ENCODE measurements at regions not wholly inside any gene's neighbourhood (a gene's known extent, or its start where the extent isn't known, plus 50 kb on each side); places are given as distances from the start of the nearest gene placed in this dataset.

DNA sequence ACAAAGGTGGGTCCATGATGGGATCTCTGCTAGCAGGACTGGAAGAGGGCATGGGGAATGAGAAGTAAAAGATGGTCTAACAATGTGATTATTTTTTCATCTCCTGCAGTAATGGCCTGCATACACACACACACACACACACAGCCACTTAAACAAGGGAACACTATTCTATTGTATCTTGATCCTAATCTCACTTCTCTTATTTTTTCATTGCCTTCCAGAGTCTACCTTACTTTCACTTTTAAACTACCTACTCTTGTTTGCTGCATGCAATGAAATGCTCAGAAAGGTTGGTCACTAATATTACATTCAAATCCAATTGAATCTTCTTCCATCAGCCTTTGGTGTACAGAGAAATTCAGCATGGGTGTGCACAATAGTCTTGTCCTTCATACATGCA is 853.8 kb downstream of the IGSF11 start:
- no peak overlapping the region for H3K27ac Mint-ChIP-seq
- no peaks in the 10 kb centered on the region for H3K4me1 Mint-ChIP-seq (ENCODE audit: low read depth)
- H3K27me3 Mint-ChIP-seq = no peaks in the 10 kb centered on the region
- no peak for DNase-seq
- H3K9me3 Mint-ChIP-seq = peaks cover 13% of the 10 kb centered on the region
- no peak overlapping the region for H3K4me3 Mint-ChIP-seq
- H3K36me3 Mint-ChIP-seq (ENCODE audit: low read depth) = no peaks in the 10 kb centered on the region

DNA sequence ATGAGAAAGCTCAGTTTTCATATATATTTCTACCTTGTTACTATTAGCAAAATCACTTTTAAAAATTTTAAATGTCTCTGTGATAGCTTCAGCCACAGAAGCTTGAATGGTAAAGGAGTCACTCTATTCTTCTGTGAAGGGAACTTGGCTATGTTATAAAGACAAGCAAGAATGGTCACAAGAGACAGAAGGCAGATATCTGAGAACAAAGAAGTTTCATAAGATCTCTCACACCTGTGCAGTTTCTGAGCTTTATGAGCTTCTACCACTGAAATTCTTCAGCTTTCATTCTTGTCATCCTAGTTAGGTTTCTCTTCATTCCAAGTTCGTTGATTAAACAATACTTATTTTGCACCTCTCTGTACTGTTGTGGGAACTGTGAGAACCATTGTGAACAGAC is 853.4 kb downstream of the IGSF11 start:
- no peaks in the 10 kb centered on the region for H3K36me3 Mint-ChIP-seq (ENCODE audit: low read depth)
- DNase-seq = no peak
- no peak overlapping the region for H3K4me3 Mint-ChIP-seq
- H3K9me3 Mint-ChIP-seq = peaks cover 13% of the 10 kb centered on the region
- H3K4me1 Mint-ChIP-seq (ENCODE audit: low read depth) = no peaks in the 10 kb centered on the region
- H3K27ac Mint-ChIP-seq = no peak overlapping the region
- no peaks in the 10 kb centered on the region for H3K27me3 Mint-ChIP-seq

DNA sequence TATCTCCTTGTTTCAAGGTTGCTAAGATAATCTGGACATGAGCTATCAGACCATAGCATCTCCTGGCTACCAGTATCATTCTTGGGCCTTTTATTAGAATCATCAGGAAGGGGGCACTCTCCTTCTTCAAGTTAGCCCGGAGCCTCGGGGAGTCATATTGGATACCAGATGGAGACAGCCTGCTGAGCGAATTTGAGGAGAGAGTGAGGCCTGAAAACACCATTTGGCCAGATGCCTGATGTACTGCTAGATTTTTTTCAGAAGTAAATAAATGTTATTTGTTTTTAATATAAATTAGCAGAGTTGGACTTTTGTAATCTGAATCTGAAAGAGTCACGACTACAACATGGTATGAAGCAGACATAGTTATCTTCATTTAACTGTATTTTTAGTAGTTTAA is 848.6 kb downstream of the IGSF11 start:
- no peaks in the 10 kb centered on the region for H3K27me3 Mint-ChIP-seq
- no peaks in the 10 kb centered on the region for H3K36me3 Mint-ChIP-seq (ENCODE audit: low read depth)
- H3K9me3 Mint-ChIP-seq = peaks cover 14% of the 10 kb centered on the region
- DNase-seq = no peak
- H3K4me1 Mint-ChIP-seq (ENCODE audit: low read depth) = no peaks in the 10 kb centered on the region
- H3K27ac Mint-ChIP-seq = no peak overlapping the region
- H3K4me3 Mint-ChIP-seq = no peak overlapping the region

DNA sequence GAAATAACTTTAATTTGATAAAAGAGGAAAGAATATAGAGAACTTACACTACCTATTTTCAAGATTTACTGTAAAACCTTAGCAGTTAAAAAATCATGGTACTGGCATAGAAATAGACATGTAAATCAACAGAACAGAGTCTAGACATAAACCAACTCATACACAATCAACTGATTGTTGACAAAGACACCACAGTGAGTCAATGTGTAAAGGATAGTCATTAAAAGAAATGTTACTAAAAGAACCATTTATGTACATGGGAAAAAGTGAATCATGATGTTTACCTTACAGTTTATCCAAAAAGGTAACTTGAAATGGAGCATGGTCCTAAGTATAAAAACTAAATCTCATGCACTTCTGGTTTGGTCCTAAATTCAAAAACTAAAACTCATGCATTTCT is 847.4 kb downstream of the IGSF11 start:
- Mint-ChIP-seq H3K27me3 (no peaks in the 10 kb centered on the region), H3K9me3 (peaks cover 17% of the 10 kb centered on the region), H3K27ac (no peak overlapping the region), H3K36me3 (ENCODE audit: low read depth) (no peaks in the 10 kb centered on the region), H3K4me3 (no peak overlapping the region), H3K4me1 (ENCODE audit: low read depth) (no peaks in the 10 kb centered on the region)
- DNase-seq = no peak

DNA sequence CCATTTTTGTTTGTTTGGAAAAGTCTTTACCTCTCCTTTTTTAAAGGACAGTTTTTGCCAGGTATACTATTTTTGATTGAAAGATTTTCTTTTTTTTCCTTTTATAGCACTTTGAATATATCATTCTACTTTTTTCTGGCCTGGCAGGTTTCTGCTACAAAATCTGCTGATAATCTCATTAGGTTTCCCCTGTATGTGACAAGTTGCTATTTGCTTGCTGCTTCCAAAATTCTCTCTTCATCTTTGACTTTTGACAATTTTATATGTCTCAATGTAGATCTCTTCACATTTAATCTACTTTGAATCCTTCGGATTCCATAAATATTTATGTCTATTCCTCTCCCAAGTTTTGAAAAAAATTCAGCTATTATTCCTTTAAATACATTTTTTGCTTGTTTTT is 838.5 kb downstream of the IGSF11 start:
- Mint-ChIP-seq H3K4me3 (no peak overlapping the region), H3K9me3 (peaks cover 42% of the 10 kb centered on the region), H3K36me3 (ENCODE audit: low read depth) (no peaks in the 10 kb centered on the region), H3K27ac (no peak overlapping the region), H3K27me3 (no peaks in the 10 kb centered on the region), H3K4me1 (ENCODE audit: low read depth) (no peaks in the 10 kb centered on the region)
- no peak for DNase-seq

DNA sequence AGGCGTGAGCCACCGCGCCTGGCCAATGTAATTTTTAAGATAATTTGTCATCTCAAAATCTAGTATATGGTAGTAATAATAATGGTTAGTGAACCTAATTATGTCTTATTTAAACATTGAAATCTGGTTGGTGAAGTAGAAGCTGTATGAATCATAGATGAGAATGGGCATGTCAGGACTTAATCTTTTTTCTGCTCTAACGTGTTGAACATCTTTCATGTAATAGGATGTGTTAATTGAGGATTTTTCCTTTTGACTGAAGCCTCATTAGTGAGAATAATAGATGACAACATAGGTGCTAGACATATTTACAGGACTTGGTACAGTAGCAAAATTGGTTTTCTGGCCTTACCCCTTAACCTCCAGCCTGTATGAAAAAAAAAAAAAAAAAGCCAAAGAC is 835.6 kb downstream of the IGSF11 start:
- H3K36me3 Mint-ChIP-seq (ENCODE audit: low read depth) = no peaks in the 10 kb centered on the region
- H3K4me1 Mint-ChIP-seq (ENCODE audit: low read depth) = no peaks in the 10 kb centered on the region
- H3K27ac Mint-ChIP-seq = no peak overlapping the region
- DNase-seq = no peak
- H3K27me3 Mint-ChIP-seq = no peaks in the 10 kb centered on the region
- peaks cover 35% of the 10 kb centered on the region for H3K9me3 Mint-ChIP-seq
- H3K4me3 Mint-ChIP-seq = no peak overlapping the region

DNA sequence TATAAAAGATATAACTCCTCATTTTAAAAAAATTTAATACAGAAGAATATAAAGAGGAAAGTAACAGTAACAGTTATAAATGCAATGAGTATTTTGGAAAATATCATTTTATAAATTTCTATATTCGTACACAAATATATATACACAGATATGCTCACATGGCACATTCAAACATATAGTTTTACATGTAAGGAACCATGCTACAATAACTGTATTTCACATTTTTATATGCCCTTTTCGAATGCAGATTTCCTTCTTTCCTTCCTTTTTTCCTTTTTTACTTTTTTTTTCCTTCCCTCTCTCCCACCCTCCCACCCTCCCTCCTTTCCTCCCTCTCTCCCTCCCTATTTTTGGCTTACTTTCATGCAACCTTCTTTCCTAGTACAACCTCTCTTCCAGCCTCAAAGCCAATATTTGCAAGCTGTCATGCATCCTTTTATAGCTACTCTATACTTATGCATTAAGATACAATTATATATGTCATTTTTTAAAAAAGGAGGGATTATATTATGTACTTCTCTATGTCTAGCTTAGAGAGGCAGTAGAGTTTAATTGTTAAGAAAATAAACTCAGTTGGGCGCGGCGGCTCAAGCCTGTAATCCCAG is 830.5 kb downstream of the IGSF11 start:
- H3K4me1 Mint-ChIP-seq (ENCODE audit: low read depth) = no peaks in the 10 kb centered on the region

DNA sequence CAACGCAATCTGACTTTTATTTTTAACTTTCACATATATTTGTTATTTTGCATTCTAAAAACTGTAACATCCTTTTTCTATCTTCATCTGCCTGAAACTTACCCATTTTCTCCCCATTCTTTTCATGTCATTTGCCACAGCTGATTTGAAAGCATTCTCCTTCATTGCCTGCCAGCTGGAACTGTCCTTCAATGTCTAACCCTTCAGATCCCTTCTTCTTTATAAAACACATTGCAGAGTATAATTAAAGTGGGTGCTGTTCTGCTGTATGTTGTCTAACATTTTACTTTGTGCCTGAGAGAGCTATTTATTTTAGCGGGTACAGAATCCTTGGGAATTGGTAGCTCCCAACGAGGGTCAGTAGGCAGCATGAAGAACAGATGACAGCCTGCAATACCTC is 827.4 kb downstream of the IGSF11 start:
- Mint-ChIP-seq H3K4me3 (no peak overlapping the region), H3K27ac (no peak overlapping the region), H3K4me1 (ENCODE audit: low read depth) (no peaks in the 10 kb centered on the region), H3K27me3 (no peaks in the 10 kb centered on the region), H3K9me3 (peaks cover 5% of the 10 kb centered on the region), H3K36me3 (ENCODE audit: low read depth) (no peaks in the 10 kb centered on the region)
- DNase-seq = no peak

More for the DNA sequence above, 830.5 kb downstream of the IGSF11 start:
- Mint-ChIP-seq H3K9me3 (peaks cover 14% of the 10 kb centered on the region), H3K27me3 (no peaks in the 10 kb centered on the region), H3K4me3 (no peak overlapping the region), H3K27ac (no peak overlapping the region), H3K36me3 (ENCODE audit: low read depth) (no peaks in the 10 kb centered on the region)
- no peak for DNase-seq

DNA sequence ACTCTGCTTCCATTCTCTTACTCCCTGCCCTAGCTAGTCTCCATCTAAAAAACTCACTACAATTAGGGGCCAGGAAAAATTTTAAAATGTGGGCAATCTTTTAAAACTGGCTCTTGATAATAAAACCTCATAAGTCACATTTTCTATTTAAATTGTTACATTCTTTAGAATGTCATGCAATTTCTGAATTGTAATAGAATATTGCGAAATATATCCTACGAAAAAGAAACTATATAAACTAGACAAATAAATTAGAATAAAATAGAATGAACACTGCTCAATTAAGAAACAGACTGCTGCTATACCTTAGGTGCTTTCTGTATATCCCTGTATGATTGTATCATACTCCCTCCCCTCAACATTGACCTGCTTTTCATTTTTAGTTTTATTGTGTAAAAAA is 826.0 kb downstream of the IGSF11 start:
- peaks cover 3% of the 10 kb centered on the region for H3K9me3 Mint-ChIP-seq
- H3K4me1 Mint-ChIP-seq (ENCODE audit: low read depth) = no peaks in the 10 kb centered on the region
- H3K36me3 Mint-ChIP-seq (ENCODE audit: low read depth) = no peaks in the 10 kb centered on the region
- H3K27ac Mint-ChIP-seq = no peak overlapping the region
- no peaks in the 10 kb centered on the region for H3K27me3 Mint-ChIP-seq
- no peak for DNase-seq
- no peak overlapping the region for H3K4me3 Mint-ChIP-seq

DNA sequence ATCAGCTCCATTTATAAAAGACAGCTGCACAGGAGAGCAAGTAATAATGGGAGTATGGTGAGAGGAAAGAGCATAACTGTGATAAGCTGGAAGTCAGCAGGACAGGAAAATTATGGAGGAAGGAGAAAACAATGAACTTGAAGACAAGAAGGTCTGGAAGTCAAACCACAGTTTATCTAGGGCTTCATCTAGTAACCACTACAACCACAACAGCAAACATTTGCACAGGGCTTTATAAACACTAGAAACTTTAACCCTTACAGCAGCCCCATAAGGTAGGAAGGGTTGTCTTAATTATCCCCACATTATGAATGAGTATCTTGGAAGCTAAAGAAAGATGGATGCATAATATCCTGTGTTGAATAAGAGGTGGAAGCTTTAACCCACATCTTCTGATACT is 820.8 kb downstream of the IGSF11 start:
- Mint-ChIP-seq H3K4me1 (ENCODE audit: low read depth) (no peaks in the 10 kb centered on the region), H3K4me3 (no peak overlapping the region), H3K9me3 (peaks cover 13% of the 10 kb centered on the region), H3K36me3 (ENCODE audit: low read depth) (no peaks in the 10 kb centered on the region), H3K27ac (no peak overlapping the region), H3K27me3 (no peaks in the 10 kb centered on the region)
- no peak for DNase-seq

DNA sequence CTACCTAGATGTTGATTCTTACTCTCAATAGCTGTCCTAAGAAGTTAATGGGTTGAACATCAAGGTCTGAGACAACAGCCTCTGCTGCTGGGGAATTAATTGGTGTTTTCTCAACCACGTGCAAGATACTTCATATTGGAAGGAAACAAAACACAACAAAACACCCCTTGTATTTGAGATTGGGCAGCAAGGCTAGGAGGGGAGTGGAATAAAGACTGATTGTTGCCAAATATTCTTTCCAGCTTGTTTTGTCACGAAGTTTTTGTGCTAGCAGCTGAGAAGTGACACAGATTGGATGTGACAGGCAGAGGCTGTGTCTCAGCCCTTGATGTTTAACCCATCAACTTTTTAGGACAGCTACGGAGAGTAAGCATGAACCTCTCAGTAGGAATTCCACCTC is 808.4 kb downstream of the IGSF11 start:
- Mint-ChIP-seq H3K4me1 (ENCODE audit: low read depth) (no peaks in the 10 kb centered on the region), H3K9me3 (peaks cover 31% of the 10 kb centered on the region), H3K27ac (no peak overlapping the region), H3K4me3 (no peak overlapping the region), H3K36me3 (ENCODE audit: low read depth) (no peaks in the 10 kb centered on the region), H3K27me3 (no peaks in the 10 kb centered on the region)
- no peak for DNase-seq

DNA sequence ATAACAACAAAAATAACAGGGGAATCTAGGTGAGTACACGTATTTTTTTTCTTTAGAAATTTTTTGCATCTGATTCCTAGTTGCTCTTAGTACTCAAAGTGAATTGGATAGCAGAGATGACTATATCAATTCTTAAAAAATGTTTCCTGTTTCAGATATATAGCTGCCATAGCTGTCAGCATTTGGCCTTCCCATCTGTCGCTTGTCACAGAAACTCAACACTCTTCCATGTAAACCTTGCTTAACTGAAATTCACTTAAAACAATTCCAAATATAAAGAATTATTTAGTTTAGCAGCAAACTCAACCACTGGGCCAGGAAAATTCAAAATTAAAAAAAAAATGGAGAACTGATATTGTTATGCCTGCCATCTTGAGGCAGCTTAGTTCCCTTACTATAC is 807.5 kb downstream of the IGSF11 start:
- Mint-ChIP-seq H3K27ac (no peak overlapping the region), H3K9me3 (peaks cover 23% of the 10 kb centered on the region), H3K4me3 (no peak overlapping the region), H3K4me1 (ENCODE audit: low read depth) (no peaks in the 10 kb centered on the region), H3K36me3 (ENCODE audit: low read depth) (no peaks in the 10 kb centered on the region), H3K27me3 (no peaks in the 10 kb centered on the region)
- DNase-seq = no peak

DNA sequence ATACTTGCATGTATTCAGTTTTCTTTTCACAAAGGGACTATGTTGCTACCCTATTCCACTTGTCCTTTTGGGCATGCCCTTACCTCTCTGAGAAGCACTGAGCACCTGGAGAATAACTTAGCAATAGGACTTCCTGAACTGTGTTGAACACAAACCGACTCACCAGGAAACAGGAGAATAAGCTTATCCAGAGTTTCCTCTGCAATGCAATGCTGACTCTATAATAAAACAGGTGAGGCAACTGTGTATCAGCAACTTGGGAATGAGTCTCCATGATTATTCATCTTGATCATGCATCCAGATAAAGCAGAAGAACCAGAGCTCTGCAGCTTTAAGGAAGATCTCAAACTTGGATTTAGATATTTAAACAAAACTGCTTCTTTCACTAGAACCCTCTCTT is 806.5 kb downstream of the IGSF11 start:
- H3K9me3 Mint-ChIP-seq = peaks cover 21% of the 10 kb centered on the region
- no peaks in the 10 kb centered on the region for H3K36me3 Mint-ChIP-seq (ENCODE audit: low read depth)
- no peak overlapping the region for H3K4me3 Mint-ChIP-seq
- H3K27me3 Mint-ChIP-seq = no peaks in the 10 kb centered on the region
- no peak overlapping the region for H3K27ac Mint-ChIP-seq
- no peaks in the 10 kb centered on the region for H3K4me1 Mint-ChIP-seq (ENCODE audit: low read depth)
- DNase-seq = no peak

DNA sequence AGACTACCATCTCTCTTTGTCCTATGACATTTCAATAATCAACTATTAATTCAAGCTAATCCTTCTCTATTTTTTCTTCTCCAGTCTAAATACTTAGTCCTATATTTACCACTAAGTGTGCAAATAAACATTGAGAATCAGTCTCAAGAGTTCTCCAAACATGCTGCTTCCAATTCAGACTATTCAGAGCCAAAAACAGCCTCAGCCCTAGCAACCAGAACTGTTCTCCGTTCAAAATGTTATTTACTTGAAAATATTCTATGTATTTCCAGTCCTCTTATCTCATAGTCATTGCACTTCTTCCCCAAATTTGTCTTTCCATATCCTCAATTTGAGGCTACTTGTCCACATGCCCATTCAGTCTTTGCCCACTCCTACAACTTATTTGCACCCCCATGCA is 805.5 kb downstream of the IGSF11 start:
- Mint-ChIP-seq H3K27ac (no peak overlapping the region), H3K4me1 (ENCODE audit: low read depth) (no peaks in the 10 kb centered on the region), H3K27me3 (no peaks in the 10 kb centered on the region), H3K4me3 (no peak overlapping the region), H3K36me3 (ENCODE audit: low read depth) (no peaks in the 10 kb centered on the region), H3K9me3 (peaks cover 23% of the 10 kb centered on the region)
- DNase-seq = no peak

DNA sequence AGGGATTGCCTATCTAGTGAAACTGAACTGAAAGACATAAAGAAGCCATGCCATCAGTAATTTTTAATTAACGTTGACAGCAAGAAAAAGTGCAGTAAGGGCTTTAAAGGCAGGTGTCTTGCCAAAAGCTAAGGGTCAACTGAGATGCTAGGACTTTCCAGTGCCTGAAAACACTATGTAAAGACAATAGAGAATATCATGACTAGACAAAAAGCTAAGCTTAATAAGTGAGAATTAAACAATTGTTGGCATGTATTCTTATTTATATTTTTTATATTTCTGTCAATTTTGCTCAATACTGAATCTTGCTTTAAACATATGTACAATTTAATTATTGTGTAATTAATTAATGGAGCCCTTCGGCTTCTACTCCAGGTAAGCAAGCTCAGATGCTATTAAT is 803.1 kb downstream of the IGSF11 start:
- no peaks in the 10 kb centered on the region for H3K27me3 Mint-ChIP-seq
- no peaks in the 10 kb centered on the region for H3K4me1 Mint-ChIP-seq (ENCODE audit: low read depth)
- peaks cover 21% of the 10 kb centered on the region for H3K9me3 Mint-ChIP-seq

DNA sequence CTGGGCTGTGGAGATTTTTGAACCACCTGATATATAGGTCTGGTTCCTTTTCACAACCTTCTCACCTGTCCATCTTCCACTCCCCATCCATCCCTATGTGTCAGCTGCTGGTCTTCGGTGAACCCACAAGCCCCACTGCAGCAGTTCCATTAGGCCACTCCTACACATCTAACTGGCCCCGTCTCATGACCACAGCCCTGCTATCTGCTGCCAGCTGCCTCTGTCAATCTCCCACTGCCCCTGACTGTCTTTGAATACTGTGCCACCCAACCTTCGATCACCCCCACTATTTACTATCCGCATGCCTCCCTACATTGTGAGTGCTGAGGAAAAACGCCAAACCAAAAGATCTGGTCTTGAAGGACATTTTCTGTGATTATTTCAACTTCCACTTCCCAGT is 795.4 kb downstream of the IGSF11 start:
- Mint-ChIP-seq H3K27me3 (no peaks in the 10 kb centered on the region), H3K27ac (no peak overlapping the region), H3K9me3 (peaks cover 9% of the 10 kb centered on the region), H3K4me3 (no peak overlapping the region), H3K4me1 (ENCODE audit: low read depth) (no peaks in the 10 kb centered on the region), H3K36me3 (ENCODE audit: low read depth) (no peaks in the 10 kb centered on the region)
- DNase-seq = no peak

More for the DNA sequence above, 803.1 kb downstream of the IGSF11 start:
- Mint-ChIP-seq H3K27ac (no peak overlapping the region), H3K4me3 (no peak overlapping the region), H3K36me3 (ENCODE audit: low read depth) (no peaks in the 10 kb centered on the region)
- DNase-seq = no peak
